ENCODE measurements at regions not wholly inside any gene's neighbourhood (a gene's known extent, or its start where the extent isn't known, plus 50 kb on each side); places are given as distances from the start of the nearest gene placed in this dataset.

DNA sequence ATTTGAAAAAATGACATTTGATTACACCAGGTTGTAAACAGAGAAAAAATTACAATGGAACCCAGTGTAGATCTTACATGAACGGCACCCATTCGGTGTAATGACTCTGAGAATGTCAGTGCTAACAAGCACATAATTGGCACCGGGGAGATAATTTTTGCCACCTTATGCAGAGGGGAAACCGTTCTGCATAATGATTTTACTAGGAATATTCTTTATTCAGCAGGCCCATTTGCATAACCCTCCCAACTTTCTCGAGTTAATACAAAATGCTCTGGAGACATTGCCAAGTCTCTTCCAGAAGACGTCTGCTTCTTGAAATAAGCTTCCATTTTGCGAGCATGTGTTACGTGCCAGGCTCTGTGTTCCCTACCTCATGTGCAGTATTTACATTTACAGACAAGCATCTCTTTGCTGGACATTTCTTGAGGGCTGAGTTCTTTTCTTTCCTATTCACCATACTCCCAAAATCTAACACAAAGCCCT is 275.8 kb downstream of the MIAT start:
- TF ChIP-seq EZH2phosphoT487 (IDR thresholded peaks at IDR 0.05; ENCODE audit: low read depth) = no peak
- TF ChIP-seq, protein P1, sequence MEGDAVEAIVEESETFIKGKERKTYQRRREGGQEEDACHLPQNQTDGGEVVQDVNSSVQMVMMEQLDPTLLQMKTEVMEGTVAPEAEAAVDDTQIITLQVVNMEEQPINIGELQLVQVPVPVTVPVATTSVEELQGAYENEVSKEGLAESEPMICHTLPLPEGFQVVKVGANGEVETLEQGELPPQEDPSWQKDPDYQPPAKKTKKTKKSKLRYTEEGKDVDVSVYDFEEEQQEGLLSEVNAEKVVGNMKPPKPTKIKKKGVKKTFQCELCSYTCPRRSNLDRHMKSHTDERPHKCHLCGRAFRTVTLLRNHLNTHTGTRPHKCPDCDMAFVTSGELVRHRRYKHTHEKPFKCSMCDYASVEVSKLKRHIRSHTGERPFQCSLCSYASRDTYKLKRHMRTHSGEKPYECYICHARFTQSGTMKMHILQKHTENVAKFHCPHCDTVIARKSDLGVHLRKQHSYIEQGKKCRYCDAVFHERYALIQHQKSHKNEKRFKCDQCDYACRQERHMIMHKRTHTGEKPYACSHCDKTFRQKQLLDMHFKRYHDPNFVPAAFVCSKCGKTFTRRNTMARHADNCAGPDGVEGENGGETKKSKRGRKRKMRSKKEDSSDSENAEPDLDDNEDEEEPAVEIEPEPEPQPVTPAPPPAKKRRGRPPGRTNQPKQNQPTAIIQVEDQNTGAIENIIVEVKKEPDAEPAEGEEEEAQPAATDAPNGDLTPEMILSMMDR (IDR thresholded peaks at IDR 0.05; ENCODE audit: low read depth, low read length) = no peak
